ENCODE measurements at regions not wholly inside any gene's neighbourhood (a gene's known extent, or its start where the extent isn't known, plus 50 kb on each side); places are given as distances from the start of the nearest gene placed in this dataset.

DNA sequence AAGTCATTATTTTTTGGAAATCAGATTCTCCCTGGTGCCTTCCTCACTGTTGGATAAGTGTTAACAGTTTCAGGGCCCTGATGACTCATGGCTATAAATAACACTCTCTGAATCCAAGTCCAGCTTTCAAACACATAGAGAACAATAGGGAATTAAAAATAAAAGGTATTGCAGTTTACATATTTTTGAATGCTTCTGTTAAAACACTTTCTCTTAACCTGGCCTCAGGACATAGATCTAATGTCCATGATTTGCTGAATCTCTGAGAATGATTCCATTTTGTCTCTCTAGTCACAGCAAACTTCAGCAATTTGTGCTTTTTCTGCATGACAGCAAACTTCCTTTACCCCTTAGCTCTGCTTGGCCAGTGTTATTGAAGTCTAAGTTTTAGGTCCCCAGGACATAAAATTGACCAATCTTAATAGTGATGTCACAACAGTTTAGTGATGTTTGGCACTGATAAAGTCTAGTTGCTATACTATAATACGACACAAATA lies 1192.4 kb upstream of the CITED2 start:
- Histone ChIP-seq H3K36me3 (replicated peaks; ENCODE audit: insufficient read depth, low read length) (no peaks in the 10 kb centered on the region), H3K27ac (ENCODE audit: low read length) (no peak overlapping the region), H3K27me3 (replicated peaks; ENCODE audit: insufficient read depth, low read length) (no peaks in the 10 kb centered on the region), H3K79me2 (ENCODE audit: low read length) (no peaks in the 10 kb centered on the region), H3K9me2 (replicated peaks; ENCODE audit: insufficient read depth, low read length) (no peaks in the 10 kb centered on the region), H3K9ac (ENCODE audit: low read length) (no peak overlapping the region), H3F3A (ENCODE audit: insufficient read depth, low read length) (no peaks in the 10 kb centered on the region), H2AFZ (ENCODE audit: low read length) (no peak overlapping the region), H4K20me1 (ENCODE audit: insufficient read depth, low read length) (no peaks in the 10 kb centered on the region), H3K4me2 (ENCODE audit: low read depth, low read length) (no peak overlapping the region), H3K9me3 (replicated peaks; ENCODE audit: insufficient read depth, low read length) (no peaks in the 10 kb centered on the region; the same call in 1 of the 2 replicates), H3K4me3 (ENCODE audit: low read length) (no peak overlapping the region), H3K4me1 (ENCODE audit: low read length) (no peaks in the 10 kb centered on the region)
- DNase-seq = no peak
- no peak for TF ChIP-seq EZH2 (optimal IDR thresholded peaks at IDR 0.05; ENCODE audit: low read depth, low read length)
- TF ChIP-seq CTCF (IDR thresholded peaks at IDR 0.05; ENCODE audit: low read length) = no peak
- no peak for TF ChIP-seq EZH2phosphoT487 (IDR thresholded peaks at IDR 0.05; ENCODE audit: low read length)

DNA sequence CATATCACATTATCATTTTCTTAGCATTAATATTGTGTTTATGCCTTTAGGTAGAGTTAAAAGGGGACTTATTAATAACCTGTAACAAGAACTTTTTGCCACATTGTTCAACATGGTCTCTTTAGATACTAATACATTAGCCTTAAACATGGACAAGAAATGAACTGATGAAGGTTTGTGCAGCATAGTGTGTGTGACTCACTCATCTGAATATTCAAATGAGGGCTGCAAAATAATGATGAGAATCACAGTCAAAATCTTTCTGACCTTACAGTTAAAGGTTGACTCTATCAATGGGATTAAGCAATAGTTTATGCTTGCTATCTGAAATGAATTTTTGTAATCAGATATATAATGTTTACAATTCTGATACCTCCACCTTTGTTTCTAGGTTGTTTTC lies 1189.3 kb upstream of the CITED2 start:
- H3F3A ChIP-seq (ENCODE audit: insufficient read depth, low read length) = no peaks in the 10 kb centered on the region
- H3K9me3 ChIP-seq (replicated peaks; ENCODE audit: insufficient read depth, low read length) = no peaks in the 10 kb centered on the region; the same call in 1 of the 2 replicates
- no peaks in the 10 kb centered on the region for H3K79me2 ChIP-seq (ENCODE audit: low read length)
- no peaks in the 10 kb centered on the region for H3K4me1 ChIP-seq (ENCODE audit: low read length)
- no peak overlapping the region for H3K27ac ChIP-seq (ENCODE audit: low read length)
- H3K9me2 ChIP-seq (replicated peaks; ENCODE audit: insufficient read depth, low read length) = no peaks in the 10 kb centered on the region
- H3K27me3 ChIP-seq (replicated peaks; ENCODE audit: insufficient read depth, low read length) = no peaks in the 10 kb centered on the region
- TF ChIP-seq EZH2phosphoT487 (IDR thresholded peaks at IDR 0.05; ENCODE audit: low read length) = no peak
- TF ChIP-seq CTCF (IDR thresholded peaks at IDR 0.05; ENCODE audit: low read length) = no peak
- TF ChIP-seq EZH2 (optimal IDR thresholded peaks at IDR 0.05; ENCODE audit: low read depth, low read length) = no peak
- no peak overlapping the region for H3K4me3 ChIP-seq (ENCODE audit: low read length)
- no peak overlapping the region for H3K4me2 ChIP-seq (ENCODE audit: low read depth, low read length)
- no peak for DNase-seq
- H2AFZ ChIP-seq (ENCODE audit: low read length) = no peak overlapping the region
- no peaks in the 10 kb centered on the region for H3K36me3 ChIP-seq (replicated peaks; ENCODE audit: insufficient read depth, low read length)
- no peak overlapping the region for H3K9ac ChIP-seq (ENCODE audit: low read length)
- H4K20me1 ChIP-seq (ENCODE audit: insufficient read depth, low read length) = no peaks in the 10 kb centered on the region

- no peak overlapping the region for H3K4me3 ChIP-seq (ENCODE audit: low read length)
- no peaks in the 10 kb centered on the region for H3F3A ChIP-seq (ENCODE audit: insufficient read depth, low read length)
- no peak overlapping the region for H3K27ac ChIP-seq (ENCODE audit: low read length)
- H4K20me1 ChIP-seq (ENCODE audit: insufficient read depth, low read length) = no peaks in the 10 kb centered on the region
- no peak overlapping the region for H2AFZ ChIP-seq (ENCODE audit: low read length)
- no peaks in the 10 kb centered on the region; the same call in 1 of the 2 replicates for H3K9me3 ChIP-seq (replicated peaks; ENCODE audit: insufficient read depth, low read length)
- H3K9me2 ChIP-seq (replicated peaks; ENCODE audit: insufficient read depth, low read length) = no peaks in the 10 kb centered on the region
- no peak overlapping the region for H3K4me2 ChIP-seq (ENCODE audit: low read depth, low read length)
- TF ChIP-seq CTCF (IDR thresholded peaks at IDR 0.05; ENCODE audit: low read length) (no peak), EZH2 (optimal IDR thresholded peaks at IDR 0.05; ENCODE audit: low read depth, low read length) (no peak), EZH2phosphoT487 (IDR thresholded peaks at IDR 0.05; ENCODE audit: low read length) (no peak)
- no peaks in the 10 kb centered on the region for H3K27me3 ChIP-seq (replicated peaks; ENCODE audit: insufficient read depth, low read length)
- H3K9ac ChIP-seq (ENCODE audit: low read length) = no peak overlapping the region
- DNase-seq = no peak
- no peaks in the 10 kb centered on the region for H3K4me1 ChIP-seq (ENCODE audit: low read length)
- no peaks in the 10 kb centered on the region for H3K79me2 ChIP-seq (ENCODE audit: low read length)
- H3K36me3 ChIP-seq (replicated peaks; ENCODE audit: insufficient read depth, low read length) = no peaks in the 10 kb centered on the region
Measured at GRCh38 chr6:140561701-140562100, 1187.3 kb upstream of the CITED2 start.
